Fibroblast of mammary gland (primary cell): ENCODE measurements at regions not wholly inside any gene's neighbourhood (a gene's known extent, or its start where the extent isn't known, plus 50 kb on each side); places are given as distances from the start of the nearest gene placed in this dataset.

ENCODE experiments used
- DNase-seq: peaks from one replicate; pipeline ENCODE4 v3.0.0-alpha.2; 2010; ENCODE audit warnings: low read depth
- H3K4me3 ChIP-seq: 2 replicates; pipeline ENCODE4 v1.5.1; 2011; ENCODE audit warnings: low read depth, mild to moderate bottlenecking, low read length, moderate library complexity; ENCODE audit not compliant: control insufficient read depth
- TF ChIP-seq, protein P1 (sequence below): conservative IDR thresholded peaks from 2 replicates; pipeline ENCODE4 v1.5.1; 2011; ENCODE audit warnings: low read depth, low read length, inconsistent platforms; ENCODE audit not compliant: control insufficient read depth, insufficient read depth

DNA sequence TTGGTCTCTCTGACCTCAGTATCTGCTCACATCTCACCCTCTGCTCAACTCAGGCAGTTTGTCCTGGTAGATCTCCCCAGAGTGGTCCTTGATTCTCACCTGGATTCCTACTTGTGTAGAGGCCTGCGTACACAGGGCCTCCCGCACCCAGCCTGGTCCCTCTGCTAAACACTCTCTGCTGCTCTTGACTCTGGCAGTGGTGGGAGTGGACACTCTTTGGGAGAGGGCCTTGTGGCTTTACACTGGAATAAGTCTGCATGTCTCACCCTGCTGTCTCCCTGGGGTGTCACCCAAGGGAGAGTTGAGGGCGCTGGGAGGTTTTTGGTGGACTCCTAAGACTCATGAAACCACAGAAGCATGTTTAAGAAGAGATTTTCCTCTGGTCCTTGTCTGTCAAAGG, 57.3 kb upstream of the ECI2 start:
- no peak for DNase-seq
- H3K4me3 ChIP-seq, result no peak overlapping the region
- TF ChIP-seq, protein P1, sequence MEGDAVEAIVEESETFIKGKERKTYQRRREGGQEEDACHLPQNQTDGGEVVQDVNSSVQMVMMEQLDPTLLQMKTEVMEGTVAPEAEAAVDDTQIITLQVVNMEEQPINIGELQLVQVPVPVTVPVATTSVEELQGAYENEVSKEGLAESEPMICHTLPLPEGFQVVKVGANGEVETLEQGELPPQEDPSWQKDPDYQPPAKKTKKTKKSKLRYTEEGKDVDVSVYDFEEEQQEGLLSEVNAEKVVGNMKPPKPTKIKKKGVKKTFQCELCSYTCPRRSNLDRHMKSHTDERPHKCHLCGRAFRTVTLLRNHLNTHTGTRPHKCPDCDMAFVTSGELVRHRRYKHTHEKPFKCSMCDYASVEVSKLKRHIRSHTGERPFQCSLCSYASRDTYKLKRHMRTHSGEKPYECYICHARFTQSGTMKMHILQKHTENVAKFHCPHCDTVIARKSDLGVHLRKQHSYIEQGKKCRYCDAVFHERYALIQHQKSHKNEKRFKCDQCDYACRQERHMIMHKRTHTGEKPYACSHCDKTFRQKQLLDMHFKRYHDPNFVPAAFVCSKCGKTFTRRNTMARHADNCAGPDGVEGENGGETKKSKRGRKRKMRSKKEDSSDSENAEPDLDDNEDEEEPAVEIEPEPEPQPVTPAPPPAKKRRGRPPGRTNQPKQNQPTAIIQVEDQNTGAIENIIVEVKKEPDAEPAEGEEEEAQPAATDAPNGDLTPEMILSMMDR, result no peak

DNA sequence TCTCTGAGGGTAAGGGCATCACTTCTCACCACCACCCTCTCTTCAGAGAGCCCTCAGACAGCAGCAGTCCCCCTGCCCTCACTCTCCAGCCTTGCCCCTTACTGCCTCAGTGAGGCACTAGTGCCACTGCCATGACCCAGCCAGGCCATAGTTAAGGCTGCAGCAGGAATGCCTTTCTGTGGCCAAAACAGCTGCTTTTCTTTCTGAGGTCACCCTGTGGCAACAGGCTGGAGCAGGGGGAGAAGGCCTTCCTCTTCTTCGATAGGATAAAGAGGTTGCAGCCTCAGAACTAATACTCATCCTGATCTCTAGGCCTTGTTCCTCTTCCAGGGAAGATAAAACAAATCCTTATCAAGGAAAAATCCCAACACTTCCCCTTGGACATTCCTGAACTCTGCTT, 56.8 kb upstream of the ECI2 start:
- no peak overlapping the region for H3K4me3 ChIP-seq
- DNase-seq, result no peak
- TF ChIP-seq, protein P1, result no peak

DNA sequence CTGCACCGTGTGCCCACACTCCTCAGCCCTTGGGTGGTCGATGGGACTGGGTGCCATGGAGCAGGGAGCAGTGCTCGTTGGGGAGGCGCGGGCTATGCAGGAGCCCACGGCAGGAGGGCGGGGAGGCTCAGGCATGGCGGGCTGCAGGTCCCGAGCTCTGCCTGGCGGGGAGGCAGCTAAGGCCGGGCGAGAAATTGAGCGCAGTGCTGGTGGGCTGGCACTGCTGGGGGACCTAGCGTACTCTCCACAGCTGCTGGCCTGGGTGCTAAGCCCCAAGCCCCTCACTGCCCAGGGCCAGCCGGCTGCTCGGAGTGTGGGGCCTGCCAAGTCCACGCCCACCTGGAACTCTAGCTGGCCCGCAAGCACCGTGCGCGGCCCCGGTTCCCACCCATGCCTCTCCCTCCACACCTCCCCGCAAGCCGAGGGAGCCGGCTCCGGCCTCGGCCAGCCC, 55.9 kb upstream of the ECI2 start:
- TF ChIP-seq, protein P1, result no peak
- DNase-seq, result no peak
- no peak overlapping the region for H3K4me3 ChIP-seq

DNA sequence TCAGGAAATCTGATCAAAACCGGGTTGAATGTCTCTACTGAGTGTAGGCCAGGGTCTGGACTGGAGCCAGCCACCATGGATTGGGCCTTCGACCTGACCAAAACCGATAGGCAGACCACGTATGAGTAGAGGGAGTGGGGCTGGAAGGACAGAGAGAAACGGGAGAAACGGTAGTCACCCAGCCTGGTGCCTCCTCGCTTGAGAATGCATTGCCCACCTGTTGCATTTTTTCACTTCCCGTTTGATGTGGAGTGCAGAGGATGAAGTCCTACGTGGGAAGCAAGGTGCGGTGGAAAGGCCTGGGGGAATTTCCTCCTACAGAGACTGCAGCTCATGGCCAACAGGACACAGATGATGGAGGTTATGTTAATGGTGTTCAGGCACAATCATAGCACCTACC, 53.9 kb upstream of the ECI2 start:
- TF ChIP-seq, protein P1, result no peak
- no peak for DNase-seq
- H3K4me3 ChIP-seq, result no peak overlapping the region

DNA sequence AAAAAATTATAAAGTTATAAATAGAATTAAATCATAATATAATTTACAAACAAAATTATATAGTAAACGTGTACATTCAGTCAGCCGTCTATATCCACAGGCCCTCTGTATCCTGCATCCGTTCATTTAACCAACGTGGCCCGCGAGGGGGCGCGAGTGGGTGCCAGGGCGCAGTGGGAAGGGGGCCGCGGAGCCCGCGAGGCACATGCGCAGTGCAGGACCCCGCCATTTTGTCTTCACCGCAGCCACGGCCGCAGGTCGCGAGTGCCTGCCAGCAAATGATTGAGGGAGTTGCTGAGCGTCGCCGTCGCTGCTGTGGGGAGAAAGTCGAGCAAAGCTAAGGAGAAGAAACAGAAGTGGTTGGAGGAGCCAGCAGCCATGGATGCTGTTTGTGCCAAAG, 53.4 kb upstream of the ECI2 start:
- TF ChIP-seq, protein P1, result no peak

DNA sequence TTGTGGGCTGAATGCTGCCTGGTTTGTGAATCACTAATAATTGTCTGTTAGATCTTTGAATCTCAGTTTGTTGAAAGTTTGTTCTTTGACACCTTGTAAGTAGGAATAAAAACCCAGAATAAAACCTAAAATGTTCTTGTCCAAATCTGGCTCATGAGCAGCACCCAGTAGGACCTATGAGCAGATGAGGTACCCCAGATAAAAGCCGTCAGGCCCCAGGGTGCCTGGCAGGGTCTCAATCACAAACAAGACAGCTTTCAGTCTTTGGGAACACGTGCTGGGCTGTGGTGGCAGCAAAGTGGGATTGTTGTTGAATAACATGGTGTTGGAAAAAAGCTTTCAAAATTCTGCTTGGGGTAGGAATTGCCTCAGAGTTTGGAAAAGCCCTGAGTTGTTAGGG, 52.1 kb upstream of the ECI2 start:
- TF ChIP-seq, protein P1, result no peak
- H3K4me3 ChIP-seq, result no peak overlapping the region
- DNase-seq, result no peak

More for the DNA sequence above, 53.4 kb upstream of the ECI2 start:
- H3K4me3 ChIP-seq, result no peak overlapping the region
- no peak for DNase-seq

DNA sequence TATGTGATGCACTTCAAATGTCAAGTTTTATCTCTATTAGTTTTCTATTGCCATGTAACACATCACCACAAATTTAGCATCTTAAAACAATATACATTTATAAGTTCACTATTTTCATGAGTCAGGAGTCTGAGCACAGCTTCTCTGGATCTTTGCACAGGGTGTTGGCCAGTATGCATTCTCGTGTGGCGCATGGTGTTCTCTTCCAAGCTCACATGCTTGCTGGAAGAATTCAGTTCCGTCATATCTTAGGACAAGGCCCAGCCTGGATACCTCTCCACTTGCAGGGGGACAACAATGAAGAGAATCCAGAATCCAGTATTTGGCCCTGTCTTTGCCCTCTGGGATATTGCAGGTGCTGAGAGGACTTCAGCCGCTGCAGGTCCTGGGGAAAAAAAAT, 51.0 kb upstream of the ECI2 start:
- TF ChIP-seq, protein P1, result no peak
- no peak for DNase-seq
- no peak overlapping the region for H3K4me3 ChIP-seq
